Superior temporal gyrus (tissue), 1 donor: ENCODE measurements at regions not wholly inside any gene's neighbourhood (a gene's known extent, or its start where the extent isn't known, plus 50 kb on each side); places are given as distances from the start of the nearest gene placed in this dataset.
"Not testable (repeated sequence)": the region's sequence is repeated elsewhere in the genome, so short reads cannot be mapped to it uniquely, and the experiment has no call there.

Source experiments
- DNase-seq: peaks from one replicate; pipeline ENCODE4 v3.0.0-alpha.2; 2016; ENCODE audit errors: extremely low spot score

DNA sequence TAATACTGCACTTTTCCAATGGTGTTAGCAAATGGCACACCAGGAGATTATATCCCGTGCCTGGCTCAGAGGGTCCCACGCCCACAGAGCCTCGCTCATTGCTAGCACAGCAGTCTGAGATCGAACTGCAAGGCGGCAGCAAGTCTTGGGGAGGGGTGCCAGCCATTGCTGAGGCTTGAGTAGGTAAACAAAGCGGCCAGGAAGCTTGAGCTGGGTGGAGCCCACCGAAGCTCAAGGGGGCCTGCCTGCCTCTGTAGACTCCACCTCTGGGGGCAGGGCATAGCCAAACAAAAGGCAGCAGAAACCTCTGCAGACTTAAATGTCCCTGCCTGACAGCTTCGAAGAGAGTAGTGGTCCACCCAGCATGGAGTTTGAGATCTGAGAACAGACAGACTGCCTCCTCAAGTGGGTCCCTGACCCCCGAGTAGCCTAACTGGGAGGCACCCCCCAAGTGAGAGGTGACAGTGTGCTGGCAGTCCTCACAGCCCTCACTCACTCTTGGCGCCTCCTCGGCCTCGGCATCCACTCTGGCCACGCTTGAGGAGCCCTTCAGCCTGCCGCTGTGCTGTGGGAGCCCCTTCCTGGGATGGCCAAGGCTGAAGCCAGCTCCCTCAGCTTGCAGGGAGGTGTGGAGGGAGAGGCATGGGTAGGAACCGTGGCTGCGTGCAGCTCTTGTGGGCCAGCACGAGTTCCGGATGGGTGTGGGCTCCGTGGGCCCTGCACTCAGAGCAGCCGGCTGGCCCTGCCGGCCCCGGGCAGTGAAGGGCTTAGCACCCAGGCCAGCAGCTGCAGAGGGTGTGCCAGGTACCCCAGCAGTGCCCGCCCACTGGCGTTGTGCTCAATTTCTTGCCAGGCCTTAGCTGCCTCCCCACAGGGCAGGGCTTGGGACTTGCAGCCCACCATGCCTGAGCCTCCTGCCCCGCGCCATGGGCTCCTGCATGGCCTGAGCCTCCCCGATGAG is 188.0 kb downstream of the MMUT start:
- DNase-seq = not testable (repeated sequence)

DNA sequence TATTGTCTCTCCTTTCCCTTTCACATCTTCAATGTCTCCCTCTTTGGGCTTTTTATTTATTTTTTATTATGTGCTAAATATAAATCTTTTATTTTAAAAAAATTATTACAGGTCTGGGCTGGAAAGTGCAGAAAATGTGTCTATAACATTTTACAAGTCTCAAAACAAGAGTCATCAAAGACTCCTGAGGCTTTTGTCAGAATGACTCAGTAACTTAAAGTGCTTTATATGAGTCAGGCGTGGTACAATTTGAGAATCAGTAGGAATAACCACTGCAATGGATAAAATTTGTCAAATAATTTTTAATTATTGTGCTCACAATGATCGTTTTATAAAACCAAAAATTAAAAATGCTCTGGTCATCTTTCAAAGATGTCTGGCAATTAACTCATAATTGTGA is 193.9 kb downstream of the MMUT start:
- DNase-seq = no peak

- DNase-seq = no peak
Measured at GRCh38 chr6:49264909-49265308, 198.1 kb downstream of the MMUT start.

DNA sequence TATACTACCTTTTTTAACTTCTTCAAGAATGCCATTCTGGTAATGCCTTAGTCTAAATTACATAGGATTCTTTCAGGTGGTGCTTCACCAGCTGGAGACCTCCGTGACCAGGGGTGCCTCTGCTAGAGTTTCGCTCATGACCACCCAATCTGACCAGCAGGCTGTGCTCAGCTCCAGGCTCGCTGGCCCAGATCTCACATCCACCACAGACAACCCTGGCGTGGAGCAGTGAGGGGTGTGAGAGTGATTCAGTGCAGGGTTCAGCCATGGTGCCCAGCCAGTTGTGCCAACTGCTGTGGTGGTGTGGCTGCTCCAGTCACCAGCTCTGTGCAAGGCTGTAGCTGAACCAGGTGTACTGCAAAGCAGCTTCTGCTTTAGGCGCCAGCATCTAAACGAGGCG is 198.6 kb downstream of the MMUT start:
- DNase-seq = no peak

DNA sequence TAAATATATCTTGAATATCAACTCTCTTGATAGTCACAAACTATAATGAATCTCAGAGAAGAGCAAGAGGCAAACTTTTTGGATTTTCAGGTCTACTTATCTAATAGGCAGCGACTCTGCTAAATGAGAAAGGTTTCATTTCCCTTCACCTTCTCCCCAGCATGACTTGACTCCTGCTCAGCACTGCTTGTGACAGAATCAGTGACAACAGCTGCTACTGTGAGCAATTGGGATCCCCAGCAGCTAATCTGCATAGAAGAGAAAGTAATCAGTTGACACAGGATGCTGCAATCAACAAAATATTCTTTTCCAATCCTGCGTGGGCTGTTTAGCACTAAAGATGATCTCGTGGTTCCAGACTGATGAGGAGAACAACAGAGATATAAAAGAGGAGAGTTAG is 205.5 kb downstream of the MMUT start:
- DNase-seq = no peak

DNA sequence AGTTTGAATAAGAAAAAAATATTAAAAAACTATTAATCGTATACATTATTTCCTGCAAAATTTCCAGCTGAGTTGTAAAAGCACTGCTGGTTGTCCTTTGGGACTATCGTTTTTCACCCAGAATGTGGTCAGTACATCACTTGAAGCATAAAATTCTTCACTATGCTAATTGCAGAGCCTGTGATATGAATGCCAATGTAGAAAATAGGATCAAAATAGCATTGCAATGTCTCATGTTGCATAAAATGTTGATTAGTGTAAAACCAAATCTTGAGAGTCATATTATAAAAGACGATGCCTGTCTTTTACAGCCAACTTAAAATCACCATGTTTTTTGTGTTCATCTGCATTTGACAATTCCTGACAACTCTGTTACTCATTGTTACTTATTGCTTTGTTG is 207.7 kb downstream of the MMUT start:
- DNase-seq = no peak

- DNase-seq = no peak
Measured at GRCh38 chr6:49252901-49253300, 210.2 kb downstream of the MMUT start.

DNA sequence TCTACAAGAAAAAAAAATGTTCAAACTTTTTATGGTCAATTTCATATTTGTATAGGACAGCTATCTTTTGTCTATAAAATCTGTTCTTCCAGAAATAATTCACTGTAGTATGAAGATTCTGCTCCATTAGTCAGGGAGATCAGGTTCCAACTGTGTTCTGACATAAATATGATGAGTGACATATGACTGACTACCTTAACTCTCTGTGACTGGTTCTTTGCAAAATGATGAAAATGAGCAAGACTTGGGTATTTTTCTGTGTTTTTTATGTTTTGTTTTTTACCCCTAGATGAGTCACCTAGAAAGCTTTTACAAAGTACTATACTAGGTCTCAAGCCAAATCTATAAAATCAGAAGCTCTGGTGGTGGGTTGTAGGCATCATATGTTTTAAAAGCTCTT is 229.6 kb downstream of the MMUT start:
- no peak for DNase-seq

DNA sequence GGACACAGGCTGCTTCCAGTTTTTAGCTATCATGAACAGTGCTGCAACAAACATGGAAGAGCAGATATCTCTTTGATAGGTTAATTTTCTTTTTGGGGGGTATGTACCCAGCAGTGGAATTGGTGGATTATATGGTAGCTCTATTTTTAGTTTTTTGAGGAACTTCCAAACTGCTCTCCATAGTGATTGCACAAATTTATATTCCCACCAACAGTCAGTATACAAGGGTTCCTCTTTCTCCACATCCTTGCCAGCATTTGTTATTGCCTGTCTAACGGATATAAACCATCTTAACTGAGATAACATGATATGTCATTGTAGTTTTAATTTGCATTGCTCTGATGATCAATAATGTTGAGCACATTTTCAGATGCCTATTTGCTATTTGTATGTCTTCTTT is 237.6 kb downstream of the MMUT start:
- no peak for DNase-seq

- no peak for DNase-seq
Measured at GRCh38 chr6:49220293-49220692, 242.8 kb downstream of the MMUT start.

DNA sequence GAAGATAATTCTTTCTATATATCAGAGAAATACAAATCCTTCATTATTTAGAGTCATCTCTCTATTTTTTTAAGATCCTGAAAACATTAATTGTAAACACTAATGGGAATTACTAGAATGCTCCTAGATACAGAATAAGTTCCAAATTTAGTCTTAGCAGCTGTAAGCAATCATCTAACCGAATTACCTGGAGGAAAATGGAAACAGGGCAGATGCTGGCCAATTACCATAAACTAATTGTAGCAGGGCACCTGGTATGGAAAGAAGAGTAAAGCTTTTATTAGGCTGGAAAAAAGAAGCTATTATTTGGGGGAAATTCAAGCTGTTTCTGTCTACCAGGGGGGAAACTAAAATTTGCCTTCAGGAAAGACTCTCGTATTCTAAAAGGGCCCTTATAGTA is 257.5 kb downstream of the MMUT start:
- no peak for DNase-seq

GRCh38 chr6:49202924-49203536 is 260.0 kb downstream of the MMUT start:
- no peak for DNase-seq

- DNase-seq = no peak
Measured at GRCh38 chr6:49198015-49198414, 265.0 kb downstream of the MMUT start.

GRCh38 chr6:49162379-49162778 is 300.7 kb downstream of the MMUT start:
- DNase-seq = not testable (repeated sequence)

GRCh38 chr6:49155316-49155715 is 307.7 kb downstream of the MMUT start:
- no peak for DNase-seq

- DNase-seq = no peak
Measured at GRCh38 chr6:49151957-49152356, 311.1 kb downstream of the MMUT start.

GRCh38 chr6:49151461-49151860 is 311.6 kb downstream of the MMUT start:
- no peak for DNase-seq

DNA sequence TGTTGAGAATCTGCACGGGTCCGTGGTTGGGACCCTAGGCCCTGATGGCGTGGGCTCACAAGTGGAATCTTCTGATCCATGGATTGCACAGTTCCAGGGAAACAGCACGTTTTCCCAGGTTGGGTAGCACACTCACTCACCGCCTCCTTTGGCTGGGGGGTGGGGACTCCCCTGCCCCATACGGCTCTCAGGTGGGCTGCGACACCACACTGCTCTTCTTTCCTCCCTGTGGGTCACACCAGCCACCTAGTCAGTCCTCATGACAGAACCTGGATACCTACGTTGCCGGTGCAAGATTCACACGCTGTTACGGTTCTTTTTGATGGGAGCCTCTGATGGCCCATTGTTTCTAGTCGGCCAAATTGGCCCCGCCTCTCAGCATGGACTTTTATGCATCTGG is 312.0 kb downstream of the MMUT start:
- DNase-seq = no peak

DNA sequence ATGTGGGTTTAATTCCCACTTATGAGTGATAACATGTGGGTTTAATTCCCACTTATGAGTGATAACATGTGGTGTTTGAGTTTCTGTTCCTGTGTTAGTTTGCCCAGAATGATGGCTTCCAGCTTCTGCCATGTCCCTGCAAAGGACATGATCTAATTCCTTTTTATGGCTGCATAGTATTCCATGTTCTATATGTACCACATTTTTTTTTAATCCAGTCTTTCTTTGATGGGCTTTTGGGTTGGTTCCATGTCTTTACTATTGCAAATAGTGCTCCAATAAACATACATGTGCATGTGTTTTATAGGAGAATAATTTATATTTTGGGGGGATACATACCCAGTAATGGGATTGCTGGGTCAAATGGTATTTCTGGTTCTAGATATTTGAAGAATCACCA is 317.8 kb downstream of the MMUT start:
- no peak for DNase-seq

- DNase-seq = no peak
Measured at GRCh38 chr6:49142421-49143151, 320.5 kb downstream of the MMUT start.

- DNase-seq = no peak
Measured at GRCh38 chr6:49121970-49122369, 341.1 kb downstream of the MMUT start.

GRCh38 chr6:49118478-49118877 is 344.6 kb downstream of the MMUT start:
- DNase-seq = no peak

- DNase-seq = no peak
Measured at GRCh38 chr6:49110916-49111315, 352.1 kb downstream of the MMUT start.
